ENCODE measurements at regions not wholly inside any gene's neighbourhood (a gene's known extent, or its start where the extent isn't known, plus 50 kb on each side); places are given as distances from the start of the nearest gene placed in this dataset.
A peak's percentile ranks its signal among the peaks of the same experiment; 100 is the strongest.

- H3K36me3 Mint-ChIP-seq (ENCODE audit: low read depth), result no peaks in the 10 kb centered on the region
- intact Hi-C loops (cut with micrococcal nuclease), result no loop called here
- DNase-seq (no peak), ATAC-seq (no peak)
- H3K4me1 Mint-ChIP-seq (ENCODE audit: low read depth), result no peaks in the 10 kb centered on the region
- no peak overlapping the region for H3K27ac Mint-ChIP-seq
- H3K27me3 Mint-ChIP-seq, result peaks cover 1% of the 10 kb centered on the region
- POLR2A ChIA-PET, result no interaction called here
- peaks cover 19% of the 10 kb centered on the region for H3K9me3 Mint-ChIP-seq
- no peak for TF ChIP-seq CTCF (IDR thresholded peaks at IDR 0.05)
- no peak overlapping the region for H3K4me3 Mint-ChIP-seq
- CTCF ChIA-PET, result no interaction called here
Observed at GRCh38 chr5:123681061-123681460, 169.1 kb downstream of the CSNK1G3 start.

GRCh38 chr5:123673107-123673506 lies 161.1 kb downstream of the CSNK1G3 start:
- TF ChIP-seq CTCF (IDR thresholded peaks at IDR 0.05), result no peak
- no peak for ATAC-seq
- Mint-ChIP-seq H3K27me3 (no peaks in the 10 kb centered on the region), H3K4me1 (ENCODE audit: low read depth) (no peaks in the 10 kb centered on the region), H3K27ac (no peak overlapping the region), H3K36me3 (ENCODE audit: low read depth) (no peaks in the 10 kb centered on the region), H3K4me3 (no peak overlapping the region), H3K9me3 (peaks cover 3% of the 10 kb centered on the region)
- ChIA-PET CTCF (interaction anchor here (0.7 to 2.4 kb wide), 2 partner anchors 10 to 706 kb away, joined by 3 to 7 read pairs; no protein-coding TSS in a partner anchor), POLR2A (no interaction called here)
- no peak for DNase-seq
- intact Hi-C loops (cut with micrococcal nuclease), result no loop called here

GRCh38 chr5:123671711-123672456 lies 159.9 kb downstream of the CSNK1G3 start:
- DNase-seq (no peak), ATAC-seq (no peak)
- CTCF ChIA-PET, result interaction anchor here (0.6 to 2.9 kb wide), 6 partner anchors 8 to 590 kb away, joined by 3 to 8 read pairs (median 4); no protein-coding TSS in a partner anchor
- peaks cover 2% of the 10 kb centered on the region for H3K9me3 Mint-ChIP-seq
- H3K4me1 Mint-ChIP-seq (ENCODE audit: low read depth), result no peaks in the 10 kb centered on the region
- H3K4me3 Mint-ChIP-seq, result no peak overlapping the region
- POLR2A ChIA-PET, result no interaction called here
- no peak for TF ChIP-seq CTCF (IDR thresholded peaks at IDR 0.05)
- peaks cover 3% of the 10 kb centered on the region for H3K27me3 Mint-ChIP-seq
- intact Hi-C loops (cut with micrococcal nuclease), result no loop called here
- H3K36me3 Mint-ChIP-seq (ENCODE audit: low read depth), result no peaks in the 10 kb centered on the region
- H3K27ac Mint-ChIP-seq, result no peak overlapping the region

- ChIA-PET POLR2A (no interaction called here), CTCF (interaction anchor here (0.6 to 2.9 kb wide), 6 partner anchors 7 to 591 kb away, joined by 3 to 8 read pairs (median 4); no protein-coding TSS in a partner anchor)
- DNase-seq (peak; percentile 76), ATAC-seq (no peak)
- Mint-ChIP-seq H3K4me1 (ENCODE audit: low read depth) (no peaks in the 10 kb centered on the region), H3K9me3 (peaks cover 2% of the 10 kb centered on the region), H3K27ac (no peak overlapping the region), H3K27me3 (peaks cover 3% of the 10 kb centered on the region), H3K4me3 (no peak overlapping the region), H3K36me3 (ENCODE audit: low read depth) (no peaks in the 10 kb centered on the region)
- TF ChIP-seq CTCF (IDR thresholded peaks at IDR 0.05), result peak; percentile 82
- intact Hi-C loops (cut with micrococcal nuclease), result no loop called here
Observed at GRCh38 chr5:123671042-123671441, 159.1 kb downstream of the CSNK1G3 start.
